Lower leg skin (tissue), 4 donors: ENCODE measurements at regions not wholly inside any gene's neighbourhood (a gene's known extent, or its start where the extent isn't known, plus 50 kb on each side); places are given as distances from the start of the nearest gene placed in this dataset.

Experiments
- DNase-seq, 2 donors: peaks; one replicate each; pipeline ENCODE4 v3.0.0-alpha.2; 2019; ENCODE audit warnings: low spot score in 2 of 2
- H3K4me3 ChIP-seq: fragments of 200-600 bp; sonication (generic); 2 replicates; pipeline ENCODE4 v1.5.1; 2017; ENCODE audit warnings: mild to moderate bottlenecking, low read depth; ENCODE audit not compliant: poor library complexity, severe bottlenecking
- CTCF ChIP-seq, 3 donors: fragments of 450-650 bp; IDR thresholded peaks; one replicate each; pipeline ENCODE4 v1.5.1; 2016; ENCODE audit warnings: antibody characterized with exemption in 3 of 3, mild to moderate bottlenecking in 3 of 3, moderate library complexity in 2 of 3
- POLR2A ChIP-seq, 2 donors: fragments of 450-650 bp; IDR thresholded peaks; one replicate each; pipeline ENCODE4 v1.6.1; 2016 to 2017; ENCODE audit warnings: antibody characterized with exemption in 2 of 2, mild to moderate bottlenecking in 1 of 2, moderate library complexity in 1 of 2
- WGBS, 2 donors: methylation state at CpG; one replicate each; pipeline ENCODE4 v1.1.5; 2018; 5-methylcytosine and 5-hydroxymethylcytosine counted together
- intact Hi-C: fragments of 100-400 bp; cut with DNase I; formaldehyde crosslinking; loops from one replicate; pipeline ENCODE4 v1.15.0; 2023; ENCODE audit warnings: low total_unique reads

GRCh38 chr2:172357442-172357841, 69.9 kb upstream of the ITGA6 start:
- DNase-seq, result no peak
- no peak overlapping the region for H3K4me3 ChIP-seq
- no peak for TF ChIP-seq CTCF (IDR thresholded peaks at IDR 0.05)
- no peak for TF ChIP-seq POLR2A (IDR thresholded peaks at IDR 0.05)
- intact Hi-C loops, result no loop called here
- 50 to 58% methylated on average over 3 of the region's 3 CpGs for WGBS, 2 donors

- H3K4me3 ChIP-seq, result no peak overlapping the region
- intact Hi-C loops, result no loop called here
- 32 to 44% methylated on average over 12 of the region's 12 CpGs for WGBS, 2 donors
- TF ChIP-seq CTCF (IDR thresholded peaks at IDR 0.05) (no peak), POLR2A (IDR thresholded peaks at IDR 0.05) (no peak)
- no peak for DNase-seq
Observed at GRCh38 chr2:172358691-172359556, 68.5 kb upstream of the ITGA6 start.

GRCh38 chr2:172361360-172361759, 66.0 kb upstream of the ITGA6 start:
- intact Hi-C loops, result no loop called here

GRCh38 chr2:172361840-172362239, 65.5 kb upstream of the ITGA6 start:
- no peak for TF ChIP-seq CTCF (IDR thresholded peaks at IDR 0.05)
- TF ChIP-seq POLR2A (IDR thresholded peaks at IDR 0.05), result no peak
- intact Hi-C loops, result no loop called here
- 81 to 82% methylated on average over 6 of the region's 6 CpGs for WGBS, 2 donors
- H3K4me3 ChIP-seq, result no peak overlapping the region
- no peak for DNase-seq

More at GRCh38 chr2:172361360-172361759, 66.0 kb upstream of the ITGA6 start:
- WGBS, 2 donors, result 36 to 45% methylated on average over 3 of the region's 3 CpGs
- DNase-seq, result no peak
- TF ChIP-seq CTCF (IDR thresholded peaks at IDR 0.05) (no peak), POLR2A (IDR thresholded peaks at IDR 0.05) (no peak)
- H3K4me3 ChIP-seq, result no peak overlapping the region

- intact Hi-C loops, result no loop called here
- WGBS, 2 donors, result 86 to 97% methylated on average over 1 of the region's 1 CpG
- no peak for DNase-seq
- no peak overlapping the region for H3K4me3 ChIP-seq
- TF ChIP-seq POLR2A (IDR thresholded peaks at IDR 0.05) (no peak), CTCF (IDR thresholded peaks at IDR 0.05) (no peak)
Observed at GRCh38 chr2:172364261-172364660, 63.1 kb upstream of the ITGA6 start.
